ENCODE measurements at regions not wholly inside any gene's neighbourhood (a gene's known extent, or its start where the extent isn't known, plus 50 kb on each side); places are given as distances from the start of the nearest gene placed in this dataset.

- FAIRE-seq = no peak
- ATAC-seq = no peak
- no peak for DNase-seq (ENCODE audit: low spot score)
- intact Hi-C loops (cut with micrococcal nuclease; ENCODE audit: unreplicated experiment) (no loop called here), in situ Hi-C loops (cut with HindIII; ENCODE audit: extremely low pct_ligation_motif_present, low pct_unique_long_range_greater_than_20kb) (no loop called here)
- CTCF ChIA-PET (ENCODE audit: low intra/inter-chr PET ratio, low total read pairs) = no interaction called here
- Histone ChIP-seq H3K27ac (ENCODE audit: extremely low read length, insufficient read depth, low read length) (no peak overlapping the region), H3K4me1 (ENCODE audit: insufficient read depth, low read length) (no peaks in the 10 kb centered on the region), H3K36me3 (replicated peaks in 1 of 2; ENCODE audit: control insufficient read depth in 1 of 2, insufficient read depth in 2 of 2, low read length in 2 of 2) (no peaks in the 10 kb centered on the region), H3K79me2 (ENCODE audit: insufficient read depth, low read length) (no peaks in the 10 kb centered on the region), H3K27me3 (ENCODE audit: control insufficient read depth in 1 of 2, insufficient read depth in 2 of 2, low read length in 2 of 2) (no peaks in the 10 kb centered on the region), H4K20me1 (ENCODE audit: insufficient read depth, low read length) (no peaks in the 10 kb centered on the region), H3K9me3 (ENCODE audit: low read length) (no peaks in the 10 kb centered on the region), H3K4me2 (ENCODE audit: low read depth, low read length) (no peak overlapping the region), H3K9ac (ENCODE audit: insufficient read depth, low read depth, low read length) (no peak overlapping the region), H3K4me3 (replicated peaks in 1 of 3; ENCODE audit: insufficient read depth in 1 of 3, low read depth in 2 of 3, low read length in 3 of 3) (no peak overlapping the region), H2AFZ (ENCODE audit: low read length) (no peak overlapping the region)
- TF ChIP-seq ZNF235 (CRISPR knock-in tag; IDR thresholded peaks at IDR 0.05; ENCODE audit: borderline replicate concordance) (no peak), PREB (CRISPR knock-in tag; IDR thresholded peaks at IDR 0.05) (no peak), TFDP1 (CRISPR knock-in tag; IDR thresholded peaks at IDR 0.05; ENCODE audit: borderline replicate concordance) (no peak), MTERF4 (CRISPR knock-in tag; IDR thresholded peaks at IDR 0.05) (no peak), ARNT2 (CRISPR knock-in tag; IDR thresholded peaks at IDR 0.05; ENCODE audit: low read depth) (no peak), ZNF234 (CRISPR knock-in tag; conservative IDR thresholded peaks at IDR 0.05) (no peak), MXD4 (CRISPR knock-in tag; IDR thresholded peaks at IDR 0.05) (no peak), THAP9 (CRISPR knock-in tag; IDR thresholded peaks at IDR 0.05; ENCODE audit: borderline replicate concordance) (no peak), ZNF724P (CRISPR knock-in tag; IDR thresholded peaks at IDR 0.05; ENCODE audit: borderline replicate concordance) (no peak), IRX3 (CRISPR knock-in tag; IDR thresholded peaks at IDR 0.05; ENCODE audit: borderline replicate concordance, low read depth) (no peak), PHF8 (CRISPR knock-in tag; IDR thresholded peaks at IDR 0.05) (no peak), GZF1 (CRISPR knock-in tag; IDR thresholded peaks at IDR 0.05) (no peak)
- 0% methylated on average over 2 of the region's 2 CpGs for WGBS (ENCODE audit: low lambda C conversion rate)
- BruUV-seq (replicated peaks) = no TSS peak
- POLR2A ChIA-PET = no interaction called here
Observed at GRCh38 chr2:67642961-67643360, 245.8 kb downstream of the ETAA1 start.
